HEK293 (cell line): ENCODE measurements at regions not wholly inside any gene's neighbourhood (a gene's known extent, or its start where the extent isn't known, plus 50 kb on each side); places are given as distances from the start of the nearest gene placed in this dataset.

ENCODE experiments used
- CTCF ChIA-PET: fragments of 350-600 bp; formaldehyde crosslinking; extraction: SDS; loops from one replicate; lab custom pipeline; 2021; ENCODE audit warnings: antibody characterized with exemption; lab: Yijun Ruan, JAX
- POLR2A ChIA-PET: fragments of 300-600 bp; formaldehyde crosslinking; extraction: SDS; loops from one replicate; lab custom pipeline; 2020; ENCODE audit warnings: antibody characterized with exemption, inconsistent platforms; lab: Yijun Ruan, JAX
- H3K27ac ChIP-seq: fragments of 200-500 bp; sonication (Bioruptor generic); 2 replicates; pipeline ENCODE4 v1.5.1; 2014; ENCODE audit warnings: low read depth, low read length, control low read depth, inconsistent platforms; ENCODE audit errors: extremely low read depth
- H3K36me3 ChIP-seq, 2 experiments: fragments of 200-500 bp in 1 of 2; sonication (Bioruptor generic) in 1 of 2; 1 replicate in 1 of 2; 2 replicates in 1 of 2; pipeline ENCODE4 v1.5.1; 2014 to 2017; ENCODE audit warnings: inconsistent platforms in 2 of 2, low read length in 2 of 2; ENCODE audit not compliant: control insufficient read depth in 2 of 2, insufficient read depth in 1 of 2
- H3K4me1 ChIP-seq: fragments of 200-500 bp; sonication (Bioruptor generic); 2 replicates; pipeline ENCODE4 v1.5.1; 2014; ENCODE audit warnings: mild to moderate bottlenecking, low read length, inconsistent platforms; ENCODE audit not compliant: control insufficient read depth, insufficient read depth
- H3K4me3 ChIP-seq: 2 replicates; pipeline ENCODE4 v1.5.1; 2011; ENCODE audit warnings: low read depth, mild to moderate bottlenecking, control low read depth, low read length, moderate library complexity
- H3K9me3 ChIP-seq: fragments of 200-500 bp; sonication (Bioruptor generic); 2 replicates; pipeline ENCODE4 v1.5.1; 2014; ENCODE audit warnings: low read depth, low read length, inconsistent platforms; ENCODE audit not compliant: control insufficient read depth, insufficient read depth
- GLI4 ChIP-seq: fragments of 450-650 bp; formaldehyde crosslinking; IDR thresholded peaks from 2 replicates; pipeline ENCODE4 v1.5.1; 2016; ENCODE audit warnings: missing biosample characterization, missing genetic modification characterization
- KLF7 ChIP-seq: fragments of 450-650 bp; formaldehyde crosslinking; IDR thresholded peaks from 2 replicates; pipeline ENCODE4 v1.5.1; 2016; ENCODE audit warnings: missing biosample characterization, missing genetic modification characterization, borderline replicate concordance
- PATZ1 ChIP-seq: fragments of 450-650 bp; formaldehyde crosslinking; IDR thresholded peaks from 2 replicates; pipeline ENCODE4 v1.5.1; 2016; ENCODE audit warnings: missing biosample characterization, missing genetic modification characterization
- PBX3 ChIP-seq: sonication (generic); formaldehyde crosslinking; IDR thresholded peaks from 2 replicates; pipeline ENCODE4 v1.8.1; 2022; ENCODE audit warnings: mild to moderate bottlenecking, moderate library complexity, missing genetic modification reagents
- SCRT2 ChIP-seq: fragments of 450-650 bp; formaldehyde crosslinking; IDR thresholded peaks from 2 replicates; pipeline ENCODE4 v1.5.1; 2016; ENCODE audit warnings: missing biosample characterization, missing genetic modification characterization
- TSHZ1 ChIP-seq: fragments of 450-650 bp; formaldehyde crosslinking; IDR thresholded peaks from 2 replicates; pipeline ENCODE4 v1.5.1; 2016; ENCODE audit warnings: missing biosample characterization, missing genetic modification characterization, borderline replicate concordance
- ZNF148 ChIP-seq: fragments of 450-650 bp; formaldehyde crosslinking; IDR thresholded peaks from 2 replicates; pipeline ENCODE4 v1.5.0; 2017; ENCODE audit warnings: missing biosample characterization, missing genetic modification characterization, borderline replicate concordance
- ZNF23 ChIP-seq: fragments of 450-650 bp; formaldehyde crosslinking; IDR thresholded peaks from 2 replicates; pipeline ENCODE4 v1.5.1; 2016; ENCODE audit warnings: missing biosample characterization, missing genetic modification characterization, borderline replicate concordance
- ZNF274 ChIP-seq, 2 experiments: fragments of 200-500 bp in 1 of 2; fragments of 450-650 bp in 1 of 2; sonication (Bioruptor generic) in 1 of 2; formaldehyde crosslinking in 1 of 2; IDR thresholded peaks; 2 replicates each; pipeline versions ENCODE4 v1.5.1 to v1.6.1; 2014 to 2016; ENCODE audit warnings: borderline replicate concordance in 1 of 2, inconsistent platforms in 1 of 2, low read length in 1 of 2, missing biosample characterization in 1 of 2, missing genetic modification characterization in 1 of 2
- ZNF302 ChIP-seq: fragments of 450-650 bp; formaldehyde crosslinking; IDR thresholded peaks from 2 replicates; pipeline ENCODE4 v1.5.1; 2016; ENCODE audit warnings: missing biosample characterization, missing genetic modification characterization, low read depth
- ZNF335 ChIP-seq: fragments of 450-650 bp; formaldehyde crosslinking; conservative IDR thresholded peaks from 2 replicates; pipeline ENCODE4 v1.5.1; 2016; ENCODE audit warnings: missing biosample characterization, missing genetic modification characterization
- ZNF501 ChIP-seq: fragments of 450-650 bp; formaldehyde crosslinking; IDR thresholded peaks from 2 replicates; pipeline ENCODE4 v1.5.1; 2016; ENCODE audit warnings: missing biosample characterization, missing genetic modification characterization
- ZNF621 ChIP-seq: fragments of 450-650 bp; formaldehyde crosslinking; IDR thresholded peaks from 2 replicates; pipeline ENCODE4 v1.5.1; 2017; ENCODE audit warnings: missing biosample characterization, missing genetic modification characterization
- ZNF701 ChIP-seq: fragments of 450-650 bp; formaldehyde crosslinking; IDR thresholded peaks from 2 replicates; pipeline ENCODE4 v1.5.1; 2016; ENCODE audit warnings: missing biosample characterization, missing genetic modification characterization
- ZNF704 ChIP-seq: fragments of 450-650 bp; formaldehyde crosslinking; IDR thresholded peaks from 2 replicates; pipeline ENCODE4 v1.5.1; 2016; ENCODE audit warnings: missing biosample characterization, missing genetic modification characterization
- ZNF830 ChIP-seq: fragments of 450-650 bp; IDR thresholded peaks from 2 replicates; pipeline ENCODE4 v1.5.0; 2018; ENCODE audit warnings: missing biosample characterization, missing genetic modification characterization, low read depth, mild to moderate bottlenecking, moderate library complexity
- ZSCAN30 ChIP-seq: fragments of 450-650 bp; IDR thresholded peaks from 2 replicates; pipeline ENCODE4 v1.5.1; 2018; ENCODE audit warnings: missing biosample characterization, mild to moderate bottlenecking, missing genetic modification characterization, moderate library complexity
- ZSCAN4 ChIP-seq: fragments of 450-650 bp; formaldehyde crosslinking; IDR thresholded peaks from 2 replicates; pipeline ENCODE4 v1.5.1; 2017; ENCODE audit warnings: missing biosample characterization, missing genetic modification characterization

- POLR2A ChIA-PET = no interaction called here
- TF ChIP-seq ZNF830 (tag by site-specific recombination) (no peak), PBX3 (CRISPR knock-in tag) (no peak), ZNF302 (tag by site-specific recombination) (no peak), PATZ1 (tag by site-specific recombination) (no peak), ZNF621 (tag by site-specific recombination) (no peak), ZNF23 (tag by site-specific recombination) (no peak), ZNF335 (tag by site-specific recombination) (no peak), ZNF701 (tag by site-specific recombination) (no peak)
- TF ChIP-seq, all 188 proteins: peak for 0
- H3K4me1 ChIP-seq = no peaks in the 10 kb centered on the region
- no peak overlapping the region for H3K27ac ChIP-seq
- no peaks in the 10 kb centered on the region for H3K9me3 ChIP-seq
- H3K4me3 ChIP-seq = no peak overlapping the region
- peaks cover 0 to 45% of the 10 kb centered on the region in 2 experiments; a peak in 2 of 3 replicates for H3K36me3 ChIP-seq
- CTCF ChIA-PET = no interaction called here
These were observed 135.4 kb downstream of the NCOR2 start for GRCh38 chr12:124431971-124432370.

GRCh38 chr12:124430491-124430890 is 135.6 kb downstream of the RFLNA start:
- ChIA-PET CTCF (no interaction called here), POLR2A (no interaction called here)
- TF ChIP-seq KLF7 (no peak), ZNF501 (tag by site-specific recombination) (no peak), ZSCAN30 (no peak), TSHZ1 (no peak), GLI4 (tag by site-specific recombination) (no peak), SCRT2 (tag by site-specific recombination) (no peak), ZNF274 (IDR thresholded peaks at IDR 0.05; ENCODE audit: low read length) (no peak), ZNF274 (tag by site-specific recombination; IDR thresholded peaks at IDR 0.05; ENCODE audit: borderline replicate concordance) (no peak)
- Histone ChIP-seq H3K4me1 (no peaks in the 10 kb centered on the region), H3K27ac (no peak overlapping the region), H3K36me3 (peaks cover 0 to 55% of the 10 kb centered on the region in 2 experiments; a peak in 2 of 3 replicates), H3K4me3 (no peak overlapping the region), H3K9me3 (no peaks in the 10 kb centered on the region)

GRCh38 chr12:124429535-124429934 is 134.6 kb downstream of the RFLNA start:
- Histone ChIP-seq H3K4me1 (no peaks in the 10 kb centered on the region), H3K36me3 (peaks cover 0 to 60% of the 10 kb centered on the region in 2 experiments; a peak in 2 of 3 replicates)
- CTCF ChIA-PET = no interaction called here
- TF ChIP-seq ZSCAN4 (tag by site-specific recombination) = no peak
- no peak for TF ChIP-seq ZNF704 (tag by site-specific recombination)
- no peak for TF ChIP-seq ZNF621 (tag by site-specific recombination)
- TF ChIP-seq ZNF148 (tag by site-specific recombination) = no peak

More at GRCh38 chr12:124429535-124429934, 134.6 kb downstream of the RFLNA start:
- POLR2A ChIA-PET = no interaction called here
- no peak overlapping the region for H3K27ac ChIP-seq
- no peak overlapping the region for H3K4me3 ChIP-seq
- H3K9me3 ChIP-seq = no peaks in the 10 kb centered on the region
